ENCODE measurements at regions not wholly inside any gene's neighbourhood (a gene's known extent, or its start where the extent isn't known, plus 50 kb on each side); places are given as distances from the start of the nearest gene placed in this dataset.

DNA sequence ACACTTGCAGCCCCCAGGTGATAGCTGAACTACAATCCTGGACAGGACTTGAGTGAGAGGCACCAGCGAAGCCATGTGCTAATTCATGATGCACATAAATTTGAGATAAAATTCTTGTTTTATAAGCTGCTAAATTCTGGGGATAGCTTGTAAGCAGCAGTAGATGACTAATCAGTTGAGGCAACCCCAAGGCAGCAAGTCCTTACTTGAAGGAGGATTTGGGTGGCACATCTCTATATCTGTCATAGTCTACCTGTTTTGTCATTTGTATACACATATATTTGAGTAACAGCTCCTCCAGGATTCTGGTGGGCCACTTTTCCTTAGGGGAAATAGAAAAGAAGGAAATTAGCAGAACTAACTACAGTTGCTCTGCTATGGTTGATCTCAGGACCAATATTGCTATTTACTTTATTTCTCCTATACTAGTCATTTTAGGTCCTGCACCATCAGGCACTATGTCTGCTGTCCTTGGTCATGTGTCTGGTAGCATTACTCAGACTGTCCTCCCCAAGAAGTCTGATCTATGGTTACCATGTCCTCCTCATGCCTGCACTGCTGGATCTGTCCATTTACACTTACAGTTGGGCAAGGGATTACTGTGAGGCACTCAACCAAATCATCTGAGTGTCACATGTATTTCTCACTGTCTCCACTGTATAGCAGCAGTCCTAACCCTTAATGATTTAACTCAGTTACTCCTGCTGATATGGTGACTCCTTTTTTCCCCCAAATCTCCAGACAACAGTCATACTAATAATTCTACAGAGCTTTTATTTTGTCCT lies 436.0 kb upstream of the CWC22 start:
- TF ChIP-seq, protein P1, sequence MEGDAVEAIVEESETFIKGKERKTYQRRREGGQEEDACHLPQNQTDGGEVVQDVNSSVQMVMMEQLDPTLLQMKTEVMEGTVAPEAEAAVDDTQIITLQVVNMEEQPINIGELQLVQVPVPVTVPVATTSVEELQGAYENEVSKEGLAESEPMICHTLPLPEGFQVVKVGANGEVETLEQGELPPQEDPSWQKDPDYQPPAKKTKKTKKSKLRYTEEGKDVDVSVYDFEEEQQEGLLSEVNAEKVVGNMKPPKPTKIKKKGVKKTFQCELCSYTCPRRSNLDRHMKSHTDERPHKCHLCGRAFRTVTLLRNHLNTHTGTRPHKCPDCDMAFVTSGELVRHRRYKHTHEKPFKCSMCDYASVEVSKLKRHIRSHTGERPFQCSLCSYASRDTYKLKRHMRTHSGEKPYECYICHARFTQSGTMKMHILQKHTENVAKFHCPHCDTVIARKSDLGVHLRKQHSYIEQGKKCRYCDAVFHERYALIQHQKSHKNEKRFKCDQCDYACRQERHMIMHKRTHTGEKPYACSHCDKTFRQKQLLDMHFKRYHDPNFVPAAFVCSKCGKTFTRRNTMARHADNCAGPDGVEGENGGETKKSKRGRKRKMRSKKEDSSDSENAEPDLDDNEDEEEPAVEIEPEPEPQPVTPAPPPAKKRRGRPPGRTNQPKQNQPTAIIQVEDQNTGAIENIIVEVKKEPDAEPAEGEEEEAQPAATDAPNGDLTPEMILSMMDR (conservative IDR thresholded peaks at IDR 0.05; ENCODE audit: low read depth, low read length), result no peak
- no peak for TF ChIP-seq MAFK (IDR thresholded peaks at IDR 0.05; ENCODE audit: low read depth, low read length)
- no peak for TF ChIP-seq POLR2A (IDR thresholded peaks at IDR 0.05; ENCODE audit: low read depth, low read length)
- TF ChIP-seq FOS (IDR thresholded peaks at IDR 0.05; ENCODE audit: low read depth, low read length), result no peak
